Suprapubic skin (tissue), 4 donors: ENCODE measurements at regions not wholly inside any gene's neighbourhood (a gene's known extent, or its start where the extent isn't known, plus 50 kb on each side); places are given as distances from the start of the nearest gene placed in this dataset.

ENCODE experiments used
- DNase-seq, 2 donors: peaks; one replicate each; pipeline ENCODE4 v3.0.0-alpha.2; 2019; ENCODE audit warnings: low spot score in 2 of 2
- H3K27ac ChIP-seq: fragments of 200-600 bp; sonication (generic); one replicate; pipeline ENCODE4 v1.5.1; 2019
- H3K27me3 ChIP-seq: fragments of 200-600 bp; sonication (generic); one replicate; pipeline ENCODE4 v1.5.1; 2019
- H3K36me3 ChIP-seq: fragments of 200-600 bp; sonication (generic); one replicate; pipeline ENCODE4 v1.5.1; 2019
- H3K4me1 ChIP-seq: fragments of 200-600 bp; sonication (generic); one replicate; pipeline ENCODE4 v1.5.1; 2019
- H3K4me3 ChIP-seq: fragments of 200-600 bp; sonication (generic); one replicate; pipeline ENCODE4 v1.5.1; 2019; ENCODE audit warnings: mild to moderate bottlenecking
- H3K9me3 ChIP-seq: fragments of 200-600 bp; sonication (generic); one replicate; pipeline ENCODE4 v1.5.1; 2019
- CTCF ChIP-seq, 2 donors: fragments of 200-600 bp in 1 of 2; fragments of 450-650 bp in 1 of 2; sonication (generic) in 1 of 2; IDR thresholded peaks; one replicate each; pipeline ENCODE4 v1.5.1; 2016 to 2019; ENCODE audit warnings: antibody characterized with exemption in 2 of 2, mild to moderate bottlenecking in 1 of 2, moderate library complexity in 1 of 2
- EP300 ChIP-seq: sonication (generic); formaldehyde crosslinking; IDR thresholded peaks from one replicate; pipeline ENCODE4 v1.6.1; 2017; ENCODE audit warnings: antibody characterized with exemption
- POLR2A ChIP-seq, 2 donors: fragments of 450-650 bp; IDR thresholded peaks; one replicate each; pipeline ENCODE4 v1.6.1; 2017; ENCODE audit warnings: antibody characterized with exemption in 2 of 2, mild to moderate bottlenecking in 2 of 2, moderate library complexity in 2 of 2
- POLR2AphosphoS5 ChIP-seq, 3 donors: sonication (generic); formaldehyde crosslinking; IDR thresholded peaks; one replicate each; pipeline ENCODE4 v1.6.1; 2017; ENCODE audit warnings: antibody characterized with exemption in 3 of 3
- WGBS: methylation state at CpG from one replicate; pipeline ENCODE4 v1.1.5; 2018; 5-methylcytosine and 5-hydroxymethylcytosine counted together

GRCh38 chr6:169383265-169383664 is 129.6 kb upstream of the THBS2 start:
- peaks cover 10% of the 10 kb centered on the region for H3K4me1 ChIP-seq
- no peak overlapping the region for H3K4me3 ChIP-seq
- WGBS = 55% methylated on average over 6 of the region's 6 CpGs
- no peak for DNase-seq
- H3K27me3 ChIP-seq = no peaks in the 10 kb centered on the region
- H3K27ac ChIP-seq = no peak overlapping the region
- no peak for TF ChIP-seq POLR2AphosphoS5 (IDR thresholded peaks at IDR 0.05)
- no peak for TF ChIP-seq POLR2A (IDR thresholded peaks at IDR 0.05)
- no peak for TF ChIP-seq CTCF (IDR thresholded peaks at IDR 0.05)
- TF ChIP-seq EP300 = no peak
- no peaks in the 10 kb centered on the region for H3K36me3 ChIP-seq
- no peaks in the 10 kb centered on the region for H3K9me3 ChIP-seq

- Histone ChIP-seq H3K4me3 (no peak overlapping the region), H3K27me3 (no peaks in the 10 kb centered on the region), H3K4me1 (peaks cover 10% of the 10 kb centered on the region), H3K27ac (no peak overlapping the region), H3K36me3 (no peaks in the 10 kb centered on the region), H3K9me3 (no peaks in the 10 kb centered on the region)
- 100% methylated on average over 1 of the region's 1 CpG for WGBS
- DNase-seq = no peak
- no peak for TF ChIP-seq POLR2AphosphoS5 (IDR thresholded peaks at IDR 0.05)
- TF ChIP-seq EP300 = no peak
- TF ChIP-seq CTCF (IDR thresholded peaks at IDR 0.05) = no peak
- TF ChIP-seq POLR2A (IDR thresholded peaks at IDR 0.05) = no peak
Measured at GRCh38 chr6:169382735-169383134, 129.1 kb upstream of the THBS2 start.

- no peak for DNase-seq
- peaks cover 6% of the 10 kb centered on the region for H3K4me1 ChIP-seq
- H3K36me3 ChIP-seq = no peaks in the 10 kb centered on the region
- WGBS = 72% methylated on average over 6 of the region's 6 CpGs
- TF ChIP-seq CTCF (IDR thresholded peaks at IDR 0.05) (no peak), POLR2A (IDR thresholded peaks at IDR 0.05) (no peak), POLR2AphosphoS5 (IDR thresholded peaks at IDR 0.05) (no peak), EP300 (no peak)
- no peaks in the 10 kb centered on the region for H3K9me3 ChIP-seq
- no peaks in the 10 kb centered on the region for H3K27me3 ChIP-seq
- no peak overlapping the region for H3K4me3 ChIP-seq
- H3K27ac ChIP-seq = no peak overlapping the region
Measured at GRCh38 chr6:169381988-169382387, 128.3 kb upstream of the THBS2 start.

- Histone ChIP-seq H3K4me1 (no peaks in the 10 kb centered on the region), H3K27ac (no peak overlapping the region), H3K9me3 (no peaks in the 10 kb centered on the region), H3K4me3 (no peak overlapping the region), H3K36me3 (no peaks in the 10 kb centered on the region), H3K27me3 (no peaks in the 10 kb centered on the region)
- WGBS = 77% methylated on average over 8 of the region's 8 CpGs
- TF ChIP-seq CTCF (IDR thresholded peaks at IDR 0.05) (no peak), POLR2A (IDR thresholded peaks at IDR 0.05) (no peak), POLR2AphosphoS5 (IDR thresholded peaks at IDR 0.05) (no peak), EP300 (no peak)
- no peak for DNase-seq
Measured at GRCh38 chr6:169380493-169380892, 126.8 kb upstream of the THBS2 start.

GRCh38 chr6:169379495-169380070 is 125.9 kb upstream of the THBS2 start:
- H3K36me3 ChIP-seq = no peaks in the 10 kb centered on the region
- no peak overlapping the region for H3K4me3 ChIP-seq
- 83% methylated on average over 11 of the region's 18 CpGs for WGBS
- TF ChIP-seq POLR2A (IDR thresholded peaks at IDR 0.05) (no peak), POLR2AphosphoS5 (IDR thresholded peaks at IDR 0.05) (no peak), CTCF (IDR thresholded peaks at IDR 0.05) (no peak), EP300 (no peak)
- no peaks in the 10 kb centered on the region for H3K27me3 ChIP-seq
- H3K4me1 ChIP-seq = no peaks in the 10 kb centered on the region
- H3K27ac ChIP-seq = no peak overlapping the region
- H3K9me3 ChIP-seq = no peaks in the 10 kb centered on the region
- no peak for DNase-seq
